DMS 273 (cell line): ENCODE measurements at regions not wholly inside any gene's neighbourhood (a gene's known extent, or its start where the extent isn't known, plus 50 kb on each side); places are given as distances from the start of the nearest gene placed in this dataset.

Experiments used
- DNase-seq: peaks from one replicate; lab custom pipeline; 2025; ENCODE audit not compliant: unreplicated experiment; lab: John Stamatoyannopoulos, UW

GRCh38 chr2:12636837-12637581 is 79.7 kb upstream of the TRIB2 start:
- no peak for DNase-seq

GRCh38 chr2:12637754-12638153 is 79.0 kb upstream of the TRIB2 start:
- DNase-seq: no peak

- DNase-seq: no peak
These were observed 75.3 kb upstream of the TRIB2 start for GRCh38 chr2:12641441-12641840.

- DNase-seq: no peak
These were observed 74.4 kb upstream of the TRIB2 start for GRCh38 chr2:12642332-12642731.

GRCh38 chr2:12642859-12643258 is 73.9 kb upstream of the TRIB2 start:
- DNase-seq: no peak

- no peak for DNase-seq
These were observed 66.9 kb upstream of the TRIB2 start for GRCh38 chr2:12649602-12650400.

- no peak for DNase-seq
These were observed 65.1 kb upstream of the TRIB2 start for GRCh38 chr2:12651641-12652040.

GRCh38 chr2:12652723-12653122 is 64.0 kb upstream of the TRIB2 start:
- DNase-seq: no peak

- no peak for DNase-seq
These were observed 59.2 kb upstream of the TRIB2 start for GRCh38 chr2:12657560-12657959.

- no peak for DNase-seq
These were observed 58.3 kb upstream of the TRIB2 start for GRCh38 chr2:12658310-12658945.

GRCh38 chr2:12661489-12661888 is 55.2 kb upstream of the TRIB2 start:
- no peak for DNase-seq

- DNase-seq: no peak
These were observed 53.3 kb upstream of the TRIB2 start for GRCh38 chr2:12663306-12664037.

- no peak for DNase-seq
These were observed 51.4 kb upstream of the TRIB2 start for GRCh38 chr2:12665334-12665733.

GRCh38 chr2:12666445-12666844 is 50.3 kb upstream of the TRIB2 start:
- no peak for DNase-seq
